ENCODE measurements at regions not wholly inside any gene's neighbourhood (a gene's known extent, or its start where the extent isn't known, plus 50 kb on each side); places are given as distances from the start of the nearest gene placed in this dataset.

- DNase-seq (ENCODE audit: low read depth) = no peak
Observed at GRCh38 chr5:155068616-155069100, 55.1 kb downstream of the KIF4B start.

DNA sequence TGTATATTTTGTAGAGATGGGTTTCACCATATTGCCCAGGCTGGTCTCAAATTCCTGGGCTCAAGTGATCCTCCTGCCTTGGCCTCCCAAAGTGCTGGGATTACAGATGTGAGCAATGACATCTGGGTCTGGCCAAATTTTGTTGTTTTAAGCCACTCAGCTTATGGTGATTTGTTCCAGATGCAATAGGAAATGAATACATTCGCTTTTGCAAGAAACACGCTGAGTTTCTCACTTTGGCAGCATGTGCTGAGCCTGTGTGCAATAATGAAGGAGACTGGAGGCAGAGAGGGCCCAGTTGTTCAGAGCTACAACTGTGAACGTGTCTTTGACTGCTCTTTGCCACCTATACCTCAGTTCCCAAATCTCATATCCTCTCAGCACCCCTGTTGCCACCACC is 56.4 kb downstream of the KIF4B start:
- no peak for DNase-seq (ENCODE audit: low read depth)

DNA sequence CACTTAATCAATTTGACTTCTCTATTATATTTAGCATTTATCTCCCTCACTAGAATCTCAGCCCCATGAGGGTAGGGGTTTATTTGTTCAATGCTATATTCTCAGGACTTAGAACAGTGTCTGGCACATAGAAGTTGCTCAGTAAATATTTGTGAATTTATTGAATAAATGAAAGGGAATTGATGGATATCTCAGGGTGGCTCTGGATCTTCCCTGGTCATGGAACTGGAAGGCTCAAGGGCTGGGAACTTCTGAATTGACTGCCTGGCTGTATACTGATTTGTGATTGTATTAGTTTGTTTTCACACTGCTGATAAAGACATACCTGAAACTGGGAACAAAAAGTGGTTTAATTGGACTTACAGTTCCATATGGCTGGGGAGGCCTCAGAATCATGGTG is 57.2 kb downstream of the KIF4B start:
- DNase-seq (ENCODE audit: low read depth) = no peak

DNA sequence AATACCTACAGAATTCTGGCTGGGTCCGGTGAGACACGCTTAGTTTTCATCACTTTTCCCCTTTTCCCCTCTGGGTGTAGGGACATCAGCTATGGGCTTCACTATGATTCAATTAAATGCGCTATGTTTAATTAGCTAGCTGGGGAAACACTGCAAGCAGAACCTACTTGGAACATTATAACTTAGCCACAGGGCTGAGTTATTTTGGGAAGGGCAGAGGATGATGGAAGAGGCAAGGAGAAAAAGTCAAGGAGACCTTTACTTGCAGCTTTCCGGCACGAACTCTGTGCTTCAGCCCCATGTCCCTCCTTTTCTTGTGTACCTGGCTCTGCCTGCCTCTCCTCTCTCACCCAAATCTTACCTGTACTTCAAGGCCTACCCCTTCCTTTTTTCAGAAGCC is 62.8 kb downstream of the KIF4B start:
- no peak for DNase-seq (ENCODE audit: low read depth)

- no peak for DNase-seq (ENCODE audit: low read depth)
Observed at GRCh38 chr5:155079698-155080097, 66.1 kb downstream of the KIF4B start.

- DNase-seq (ENCODE audit: low read depth) = no peak
Observed at GRCh38 chr5:155080721-155081120, 67.2 kb downstream of the KIF4B start.

DNA sequence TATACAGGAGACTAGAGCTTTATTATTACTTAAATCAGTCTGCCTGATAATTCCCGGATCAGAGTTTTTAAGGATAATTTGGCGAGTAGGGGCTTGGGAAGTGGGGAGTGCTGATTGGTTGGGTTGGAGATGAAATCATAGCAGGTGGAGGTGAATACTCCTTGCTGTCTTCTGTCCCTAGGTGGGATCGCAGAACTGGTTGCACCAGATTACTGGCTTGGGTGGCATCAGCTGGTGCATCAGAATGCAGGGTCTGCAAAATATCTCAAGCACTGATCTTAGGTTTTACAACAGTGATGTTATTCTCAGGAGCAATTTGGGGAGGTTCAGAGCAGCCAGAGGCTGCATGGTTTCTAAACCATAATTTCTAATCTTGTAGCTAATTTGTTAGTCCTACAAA is 68.1 kb downstream of the KIF4B start:
- DNase-seq (ENCODE audit: low read depth) = no peak

DNA sequence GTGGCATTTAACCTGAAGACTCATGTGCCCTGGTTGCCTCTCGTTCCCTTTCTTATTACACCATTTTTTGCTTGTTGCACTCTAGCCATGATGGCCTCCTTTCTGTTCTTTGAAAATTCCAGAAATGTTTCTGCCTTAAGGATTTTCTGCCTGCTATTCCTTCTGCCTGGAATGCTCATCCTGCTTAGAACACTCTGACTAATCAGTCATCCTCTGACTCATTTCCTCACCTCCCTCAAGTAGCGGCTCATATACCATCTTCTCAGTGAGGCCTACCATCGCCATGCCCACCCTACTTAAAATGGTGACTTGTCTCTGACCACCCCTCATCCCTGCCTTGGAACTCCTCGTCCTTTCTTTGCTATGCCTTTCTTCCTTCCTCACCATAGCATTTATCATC is 68.8 kb downstream of the KIF4B start:
- no peak for DNase-seq (ENCODE audit: low read depth)

DNA sequence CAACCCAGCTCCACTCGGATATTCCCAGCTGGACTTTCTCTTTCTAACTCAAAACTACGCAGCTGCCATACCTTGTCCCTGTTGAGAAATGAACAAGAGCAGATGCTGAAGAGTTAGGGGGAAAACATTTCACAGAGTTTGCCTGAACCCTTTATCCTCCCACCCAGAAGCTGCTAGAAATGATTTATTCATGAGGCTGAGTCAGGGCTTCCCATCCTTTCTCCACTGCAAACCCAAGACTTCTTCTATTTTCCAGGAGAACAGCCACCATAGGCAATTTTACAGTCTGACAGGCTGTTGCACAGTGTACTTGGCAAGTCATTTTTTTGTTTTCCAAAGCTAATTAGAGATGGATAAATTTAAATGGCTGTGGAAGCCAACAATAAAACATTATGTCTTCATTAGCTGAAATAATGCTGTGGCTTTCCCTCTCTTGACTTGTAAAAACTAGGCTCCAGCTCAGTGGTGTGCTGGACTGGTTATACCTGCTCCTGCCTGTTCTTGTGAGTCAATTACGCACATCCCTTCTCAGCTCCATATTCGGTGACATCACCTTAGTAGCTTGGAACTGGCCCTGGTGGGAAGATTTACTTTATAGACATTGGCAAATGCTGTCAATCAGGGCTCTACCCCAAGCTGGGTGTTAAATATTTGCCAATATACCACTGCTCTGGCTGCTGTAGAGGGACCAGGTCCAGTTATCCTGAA is 71.9 kb downstream of the KIF4B start:
- no peak for DNase-seq (ENCODE audit: low read depth)

DNA sequence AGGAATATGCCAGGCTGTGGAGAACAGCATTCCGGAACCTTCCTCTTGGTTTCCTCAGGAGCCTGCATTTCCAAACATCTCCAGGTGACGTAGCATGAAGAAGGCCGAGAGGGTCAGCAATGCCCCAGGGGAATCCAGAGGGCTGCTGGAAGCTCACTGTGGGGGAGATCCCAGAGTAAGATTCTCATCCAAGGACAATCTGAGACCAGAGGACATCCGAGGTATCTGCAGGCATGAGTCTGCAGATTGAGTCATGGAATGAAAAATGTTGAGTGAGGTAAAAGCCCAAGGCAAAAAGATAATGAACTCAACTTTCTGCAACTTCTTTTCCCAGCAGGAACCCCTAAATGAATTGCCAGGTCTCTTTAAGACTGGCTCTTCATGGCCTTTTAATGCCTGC is 73.5 kb downstream of the KIF4B start:
- no peak for DNase-seq (ENCODE audit: low read depth)

DNA sequence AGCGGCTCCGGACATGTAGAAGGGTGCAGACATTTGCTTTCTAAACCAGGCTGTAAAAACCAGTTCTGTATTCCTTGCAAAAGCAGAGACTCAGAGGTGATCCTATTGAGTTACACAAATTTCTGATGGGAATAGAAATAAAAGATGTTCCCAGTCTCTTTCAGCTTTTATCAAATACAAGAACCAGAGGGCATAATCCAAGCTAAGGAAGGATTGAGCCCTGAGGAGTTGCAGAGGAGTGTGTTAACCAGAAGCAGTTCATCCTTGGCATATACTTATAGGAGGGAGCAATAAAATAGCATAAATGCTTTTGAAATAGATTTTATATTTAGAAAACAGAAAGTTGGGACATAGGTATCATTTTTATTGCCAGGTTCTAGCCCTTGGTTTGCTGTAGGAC is 75.3 kb downstream of the KIF4B start:
- no peak for DNase-seq (ENCODE audit: low read depth)

GRCh38 chr5:155089643-155090042 is 76.1 kb downstream of the KIF4B start:
- no peak for DNase-seq (ENCODE audit: low read depth)

DNA sequence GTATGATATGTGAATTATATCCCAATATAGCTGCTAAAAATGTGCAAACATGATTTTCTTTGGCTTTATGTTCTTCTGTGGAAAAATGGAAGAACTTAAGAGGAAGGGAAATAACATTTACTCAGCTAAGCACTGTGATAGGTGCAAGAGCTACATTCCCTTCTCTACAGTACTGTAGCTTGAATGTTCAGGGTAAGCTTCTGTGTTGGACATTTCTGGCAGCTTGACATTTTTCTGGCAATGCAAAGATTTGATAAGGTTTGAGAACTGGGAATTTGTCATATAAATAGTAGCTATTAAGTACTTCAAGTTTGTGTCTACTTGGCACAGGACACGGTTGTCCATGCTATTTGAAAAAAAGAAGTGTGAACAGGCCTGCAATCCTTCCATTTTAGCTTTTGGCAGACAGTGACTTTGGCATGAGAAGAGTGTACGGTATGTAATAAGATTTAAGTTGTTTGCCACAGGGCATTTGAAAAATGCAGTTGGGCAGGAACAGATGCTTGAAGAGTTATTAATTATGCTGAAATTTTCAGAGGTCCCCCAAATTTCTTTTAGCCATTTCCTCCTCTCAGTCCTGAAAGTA is 77.6 kb downstream of the KIF4B start:
- DNase-seq (ENCODE audit: low read depth) = no peak

- no peak for DNase-seq (ENCODE audit: low read depth)
Observed at GRCh38 chr5:155091768-155092717, 78.5 kb downstream of the KIF4B start.

- DNase-seq (ENCODE audit: low read depth) = no peak
Observed at GRCh38 chr5:155094455-155094854, 80.9 kb downstream of the KIF4B start.

GRCh38 chr5:155097995-155098394 is 84.4 kb downstream of the KIF4B start:
- no peak for DNase-seq (ENCODE audit: low read depth)

DNA sequence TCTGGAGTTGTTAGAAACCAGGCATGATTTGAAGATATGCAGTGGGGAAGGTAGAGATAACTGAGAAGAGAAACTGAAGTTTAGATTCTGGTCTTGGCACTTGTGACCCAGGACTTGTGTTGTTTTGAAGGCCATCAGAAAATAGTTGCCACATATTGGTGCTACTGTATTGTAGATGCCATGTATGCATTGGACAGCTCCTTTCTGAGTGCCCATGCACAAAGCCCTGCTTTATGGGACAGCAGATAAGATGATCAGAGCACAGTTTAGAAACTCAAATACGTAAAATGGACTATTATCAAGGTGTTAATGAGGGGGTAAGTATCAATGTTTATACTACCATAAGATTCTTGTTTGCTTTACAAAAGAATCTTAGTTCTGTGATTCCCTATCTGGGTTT is 84.9 kb downstream of the KIF4B start:
- DNase-seq (ENCODE audit: low read depth) = no peak

- no peak for DNase-seq (ENCODE audit: low read depth)
Observed at GRCh38 chr5:155101697-155102096, 88.1 kb downstream of the KIF4B start.

- no peak for DNase-seq (ENCODE audit: low read depth)
Observed at GRCh38 chr5:155103146-155103545, 89.6 kb downstream of the KIF4B start.

GRCh38 chr5:155104441-155104840 is 90.9 kb downstream of the KIF4B start:
- no peak for DNase-seq (ENCODE audit: low read depth)

GRCh38 chr5:155106221-155106620 is 92.7 kb downstream of the KIF4B start:
- no peak for DNase-seq (ENCODE audit: low read depth)

- DNase-seq (ENCODE audit: low read depth) = no peak
Observed at GRCh38 chr5:155113888-155114287, 100.3 kb downstream of the KIF4B start.

- DNase-seq (ENCODE audit: low read depth) = no peak
Observed at GRCh38 chr5:155114655-155115054, 101.1 kb downstream of the KIF4B start.
